22Rv1 (cell line): ENCODE measurements at regions not wholly inside any gene's neighbourhood (a gene's known extent, or its start where the extent isn't known, plus 50 kb on each side); places are given as distances from the start of the nearest gene placed in this dataset.

ENCODE experiments used
- ZFX ChIP-seq: fragments of 450-650 bp; IDR thresholded peaks from 2 replicates; pipeline ENCODE4 v1.6.1; 2017; ENCODE audit warnings: antibody characterized with exemption, borderline replicate concordance
- TF ChIP-seq, protein P1 (sequence below): fragments of 450-650 bp; IDR thresholded peaks from 2 replicates; pipeline ENCODE4 v1.5.1; 2017; ENCODE audit warnings: mild to moderate bottlenecking

GRCh38 chr4:55272102-55272501, 73.9 kb upstream of the SRD5A3 start:
- TF ChIP-seq, protein P1, sequence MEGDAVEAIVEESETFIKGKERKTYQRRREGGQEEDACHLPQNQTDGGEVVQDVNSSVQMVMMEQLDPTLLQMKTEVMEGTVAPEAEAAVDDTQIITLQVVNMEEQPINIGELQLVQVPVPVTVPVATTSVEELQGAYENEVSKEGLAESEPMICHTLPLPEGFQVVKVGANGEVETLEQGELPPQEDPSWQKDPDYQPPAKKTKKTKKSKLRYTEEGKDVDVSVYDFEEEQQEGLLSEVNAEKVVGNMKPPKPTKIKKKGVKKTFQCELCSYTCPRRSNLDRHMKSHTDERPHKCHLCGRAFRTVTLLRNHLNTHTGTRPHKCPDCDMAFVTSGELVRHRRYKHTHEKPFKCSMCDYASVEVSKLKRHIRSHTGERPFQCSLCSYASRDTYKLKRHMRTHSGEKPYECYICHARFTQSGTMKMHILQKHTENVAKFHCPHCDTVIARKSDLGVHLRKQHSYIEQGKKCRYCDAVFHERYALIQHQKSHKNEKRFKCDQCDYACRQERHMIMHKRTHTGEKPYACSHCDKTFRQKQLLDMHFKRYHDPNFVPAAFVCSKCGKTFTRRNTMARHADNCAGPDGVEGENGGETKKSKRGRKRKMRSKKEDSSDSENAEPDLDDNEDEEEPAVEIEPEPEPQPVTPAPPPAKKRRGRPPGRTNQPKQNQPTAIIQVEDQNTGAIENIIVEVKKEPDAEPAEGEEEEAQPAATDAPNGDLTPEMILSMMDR = no peak
- TF ChIP-seq ZFX = no peak
